AG04450 (cell line): ENCODE measurements at regions not wholly inside any gene's neighbourhood (a gene's known extent, or its start where the extent isn't known, plus 50 kb on each side); places are given as distances from the start of the nearest gene placed in this dataset.

Source experiments
- CTCF ChIA-PET: fragments of 300-600, 350-600 bp; formaldehyde crosslinking; extraction: SDS; loops from one replicate; lab custom pipeline; 2022; ENCODE audit warnings: antibody characterized with exemption, inconsistent platforms; lab: Charles Lee
- POLR2A ChIA-PET: fragments of 350-600 bp; formaldehyde crosslinking; extraction: SDS; loops from one replicate; lab custom pipeline; 2021; ENCODE audit warnings: antibody characterized with exemption, inconsistent platforms; lab: Yijun Ruan, JAX
- DNase-seq: peaks from one replicate; pipeline ENCODE4 v3.0.0-alpha.2; 2011; ENCODE audit warnings: low read depth, low spot score
- H3K27ac ChIP-seq: one replicate; pipeline ENCODE4 v1.5.1; 2012; ENCODE audit warnings: low read depth, low read length, control low read depth
- H3K27me3 ChIP-seq: one replicate; pipeline ENCODE4 v1.6.0; 2012; ENCODE audit warnings: low read length; ENCODE audit not compliant: control insufficient read depth, insufficient read depth
- H3K4me3 ChIP-seq: 2 replicates; pipeline ENCODE4 v1.5.1; 2011; ENCODE audit warnings: mild to moderate bottlenecking, low read depth, low read length, control low read depth
- H3K9me3 ChIP-seq: 2 replicates; pipeline ENCODE4 v1.5.1; 2012; ENCODE audit warnings: low read length; ENCODE audit not compliant: control insufficient read depth, insufficient read depth
- TF ChIP-seq, protein P1 (sequence below): IDR thresholded peaks from 2 replicates; pipeline ENCODE4 v1.5.1; 2011; ENCODE audit warnings: low read depth, low read length, control low read depth, inconsistent platforms

DNA sequence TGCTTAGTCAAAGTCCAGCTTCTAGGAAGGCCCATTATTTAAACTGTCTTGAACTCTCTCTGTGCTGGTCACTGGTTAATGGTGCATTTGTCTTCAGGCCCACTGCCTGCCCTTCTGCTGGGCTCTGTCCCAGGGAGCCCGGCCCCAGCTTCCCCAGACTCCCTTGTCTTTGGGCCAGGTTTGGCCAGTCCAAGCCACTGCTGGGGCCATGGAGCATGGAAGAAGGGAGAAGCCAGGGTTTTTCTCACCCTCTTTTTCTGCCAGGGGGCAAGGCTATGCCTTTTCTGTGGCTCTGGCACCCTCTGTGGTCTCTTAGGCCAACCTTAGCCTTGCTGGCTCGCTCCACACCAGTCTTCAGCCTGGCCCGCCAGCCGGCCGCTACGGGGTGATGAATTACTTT, 390.0 kb upstream of the SULF2 start:
- H3K4me3 ChIP-seq: no peak overlapping the region
- ChIA-PET POLR2A (no interaction called here), CTCF (no interaction called here)
- no peak for DNase-seq
- TF ChIP-seq, protein P1, sequence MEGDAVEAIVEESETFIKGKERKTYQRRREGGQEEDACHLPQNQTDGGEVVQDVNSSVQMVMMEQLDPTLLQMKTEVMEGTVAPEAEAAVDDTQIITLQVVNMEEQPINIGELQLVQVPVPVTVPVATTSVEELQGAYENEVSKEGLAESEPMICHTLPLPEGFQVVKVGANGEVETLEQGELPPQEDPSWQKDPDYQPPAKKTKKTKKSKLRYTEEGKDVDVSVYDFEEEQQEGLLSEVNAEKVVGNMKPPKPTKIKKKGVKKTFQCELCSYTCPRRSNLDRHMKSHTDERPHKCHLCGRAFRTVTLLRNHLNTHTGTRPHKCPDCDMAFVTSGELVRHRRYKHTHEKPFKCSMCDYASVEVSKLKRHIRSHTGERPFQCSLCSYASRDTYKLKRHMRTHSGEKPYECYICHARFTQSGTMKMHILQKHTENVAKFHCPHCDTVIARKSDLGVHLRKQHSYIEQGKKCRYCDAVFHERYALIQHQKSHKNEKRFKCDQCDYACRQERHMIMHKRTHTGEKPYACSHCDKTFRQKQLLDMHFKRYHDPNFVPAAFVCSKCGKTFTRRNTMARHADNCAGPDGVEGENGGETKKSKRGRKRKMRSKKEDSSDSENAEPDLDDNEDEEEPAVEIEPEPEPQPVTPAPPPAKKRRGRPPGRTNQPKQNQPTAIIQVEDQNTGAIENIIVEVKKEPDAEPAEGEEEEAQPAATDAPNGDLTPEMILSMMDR: no peak
- H3K9me3 ChIP-seq: no peaks in the 10 kb centered on the region; the same call in 1 of the 2 replicates
- no peaks in the 10 kb centered on the region for H3K27me3 ChIP-seq
- no peak overlapping the region for H3K27ac ChIP-seq

DNA sequence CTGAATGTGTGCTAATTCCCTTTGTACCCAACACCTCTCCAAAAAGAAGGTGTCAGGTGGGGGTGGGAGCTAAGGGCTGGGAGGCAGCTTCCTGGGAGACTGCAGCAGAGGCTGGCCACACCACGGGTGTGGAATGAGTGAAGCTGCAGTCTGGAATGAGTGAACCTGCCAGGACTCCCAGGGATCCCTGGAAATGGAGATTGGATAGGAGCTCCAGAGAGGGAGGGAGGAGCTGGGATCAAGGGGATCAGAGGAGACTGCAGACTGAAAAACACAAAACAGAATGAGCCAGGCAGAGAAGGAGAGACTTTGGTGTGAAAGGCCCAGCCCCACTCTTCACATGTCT, 387.0 kb upstream of the SULF2 start:
- no peak overlapping the region for H3K4me3 ChIP-seq
- POLR2A ChIA-PET: no interaction called here
- CTCF ChIA-PET: no interaction called here
- no peak for DNase-seq
- H3K27me3 ChIP-seq: peaks cover under 1% of the 10 kb centered on the region
- H3K9me3 ChIP-seq: no peaks in the 10 kb centered on the region; the same call in 1 of the 2 replicates
- TF ChIP-seq, protein P1: no peak
- H3K27ac ChIP-seq: no peak overlapping the region

DNA sequence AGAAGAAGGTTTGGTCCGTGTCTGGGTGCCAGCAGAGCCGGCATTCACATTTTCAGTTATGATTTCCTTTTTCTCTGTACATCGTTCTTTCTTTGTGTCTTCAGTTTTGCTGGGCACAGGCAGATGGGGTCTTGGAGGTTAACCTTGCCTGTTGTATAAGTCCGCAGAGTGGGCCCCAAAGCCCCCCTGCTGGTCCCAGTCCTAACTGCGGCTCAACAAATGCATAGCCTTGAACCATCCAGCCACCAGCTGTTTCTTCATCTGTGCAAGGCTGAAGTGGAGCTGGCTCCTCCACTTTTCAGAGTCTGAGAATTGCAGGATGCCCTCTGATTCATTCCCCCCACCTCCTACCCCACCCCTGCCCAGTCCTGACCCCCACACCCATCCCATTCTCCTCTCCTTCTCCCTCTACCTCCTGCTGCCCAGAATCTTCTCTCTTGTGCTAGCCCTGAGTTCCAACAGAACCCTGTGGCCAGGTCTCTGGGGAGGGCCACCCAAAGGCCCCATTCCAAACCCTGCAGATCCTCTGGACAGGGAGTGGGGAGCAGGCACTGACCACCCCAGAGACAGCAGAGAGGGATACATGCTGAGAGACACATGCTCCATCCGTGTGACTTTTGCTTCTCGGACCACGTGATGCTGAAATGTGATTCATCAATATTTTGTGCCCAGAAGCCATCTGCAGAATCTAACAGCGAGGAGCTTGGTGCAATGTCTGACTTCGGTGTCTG, 386.5 kb upstream of the SULF2 start:
- ChIA-PET POLR2A (no interaction called here), CTCF (no interaction called here)
- no peaks in the 10 kb centered on the region; the same call in 1 of the 2 replicates for H3K9me3 ChIP-seq
- TF ChIP-seq, protein P1: no peak
- peaks cover 2% of the 10 kb centered on the region for H3K27me3 ChIP-seq
- no peak for DNase-seq
- H3K4me3 ChIP-seq: no peak overlapping the region
- H3K27ac ChIP-seq: no peak overlapping the region

DNA sequence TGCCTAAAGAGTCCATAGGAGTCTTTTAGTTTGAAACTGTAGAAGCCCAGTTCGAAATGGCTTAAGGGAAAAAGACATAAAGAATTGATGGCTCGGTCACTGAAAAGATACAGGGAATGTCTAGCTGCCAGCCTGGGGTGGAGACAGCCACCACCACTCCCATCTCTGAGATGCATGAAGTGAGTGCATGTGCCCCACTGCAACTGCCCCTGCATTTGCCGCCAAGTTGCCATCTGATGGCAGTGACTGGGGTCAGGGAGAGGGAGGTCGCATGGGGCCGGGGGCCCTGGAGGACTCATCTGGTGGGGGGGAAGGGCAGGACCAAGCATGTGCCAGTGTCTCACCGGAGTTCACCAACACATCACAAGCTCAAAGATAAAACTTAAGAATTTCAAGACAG, 385.8 kb upstream of the SULF2 start:
- Histone ChIP-seq H3K27me3 (peaks cover 2% of the 10 kb centered on the region), H3K9me3 (no peaks in the 10 kb centered on the region; the same call in 1 of the 2 replicates), H3K4me3 (no peak overlapping the region), H3K27ac (no peak overlapping the region)
- no peak for DNase-seq
- CTCF ChIA-PET: no interaction called here
- POLR2A ChIA-PET: no interaction called here
- TF ChIP-seq, protein P1: no peak

DNA sequence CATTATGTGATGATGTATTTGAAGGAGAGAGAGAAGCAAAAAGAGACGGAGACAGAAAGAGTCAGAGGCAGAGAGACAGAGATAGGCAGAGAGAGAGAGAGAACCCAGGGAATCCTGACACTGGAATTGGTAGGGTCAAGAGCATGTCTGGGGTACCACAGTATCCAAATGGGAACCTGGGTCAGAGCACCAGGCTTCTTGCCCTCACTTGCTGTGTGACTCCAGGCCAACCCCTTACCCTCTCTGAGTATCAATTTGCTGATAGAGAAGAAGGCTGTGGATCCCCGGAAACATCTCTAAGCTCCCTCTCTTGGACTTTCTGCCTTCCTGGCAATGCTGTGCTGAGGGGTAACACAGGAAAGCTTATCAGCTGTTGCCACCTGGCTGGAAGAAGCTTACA, 385.3 kb upstream of the SULF2 start:
- ChIA-PET POLR2A (no interaction called here), CTCF (no interaction called here)
- peaks cover 2% of the 10 kb centered on the region for H3K27me3 ChIP-seq
- TF ChIP-seq, protein P1: no peak
- no peak for DNase-seq
- no peaks in the 10 kb centered on the region; the same call in 1 of the 2 replicates for H3K9me3 ChIP-seq
- H3K4me3 ChIP-seq: no peak overlapping the region
- H3K27ac ChIP-seq: no peak overlapping the region
